Uterus (tissue), 2 donors: ENCODE measurements at regions not wholly inside any gene's neighbourhood (a gene's known extent, or its start where the extent isn't known, plus 50 kb on each side); places are given as distances from the start of the nearest gene placed in this dataset.

ENCODE experiments used
- CTCF ChIP-seq, 4 experiments: fragments of 200-600 bp in 2 of 4; fragments of 450-650 bp in 2 of 4; sonication (generic) in 2 of 4; IDR thresholded peaks; one replicate each; pipeline ENCODE4 v1.5.1; 2016 to 2019; ENCODE audit warnings: antibody characterized with exemption in 4 of 4, mild to moderate bottlenecking in 2 of 4, moderate library complexity in 1 of 4
- POLR2A ChIP-seq, 2 donors: fragments of 450-650 bp; IDR thresholded peaks; one replicate each; pipeline ENCODE4 v1.6.1; 2016; ENCODE audit warnings: antibody characterized with exemption in 2 of 2, mild to moderate bottlenecking in 1 of 2, moderate library complexity in 1 of 2

- TF ChIP-seq CTCF (IDR thresholded peaks at IDR 0.05) (no peak), POLR2A (IDR thresholded peaks at IDR 0.05) (no peak)
Observed at GRCh38 chr17:12328204-12328603, 307.5 kb downstream of the MAP2K4 start.
